ENCODE measurements at regions not wholly inside any gene's neighbourhood (a gene's known extent, or its start where the extent isn't known, plus 50 kb on each side); places are given as distances from the start of the nearest gene placed in this dataset.

DNA sequence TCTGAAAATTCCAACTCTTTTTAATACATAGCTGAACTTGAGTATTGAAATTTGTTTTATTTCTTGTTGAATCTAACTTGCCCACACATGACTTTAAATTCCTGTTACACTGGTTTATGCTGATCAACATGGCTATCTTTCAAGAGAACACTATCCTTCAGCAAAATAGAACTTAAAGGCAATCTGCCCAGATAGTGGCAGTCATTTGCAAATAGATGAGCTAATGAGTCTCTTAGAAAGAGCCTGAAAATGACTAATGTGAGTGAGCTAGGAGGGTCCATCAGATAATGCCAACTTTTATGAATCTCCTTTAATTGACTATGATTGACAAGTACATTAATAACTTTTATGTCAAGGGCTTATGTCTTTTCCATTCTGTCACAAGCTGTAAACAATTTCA, 1360.8 kb upstream of the C9orf72 start:
- no peak overlapping the region for H3K9ac ChIP-seq (ENCODE audit: low read length)
- RAD21 ChIA-PET (ENCODE audit: low non-redundant PET in 1 of 2, low total read pairs in 2 of 2, uncharacterized antibody in 2 of 2, unreplicated experiment in 2 of 2) = no interaction called here
- H3K4me2 ChIP-seq (ENCODE audit: low read length) = no peak overlapping the region
- no peaks in the 10 kb centered on the region for H3K36me3 ChIP-seq (ENCODE audit: control insufficient read depth in 1 of 2, insufficient read depth in 2 of 2, low read length in 2 of 2)
- no peaks in the 10 kb centered on the region for H3K27me3 ChIP-seq (ENCODE audit: insufficient read depth, low read length)
- no peaks in the 10 kb centered on the region for H3K79me2 ChIP-seq (ENCODE audit: insufficient read depth, low read length)
- H3K27ac ChIP-seq (ENCODE audit: low read depth, low read length) = no peak overlapping the region
- no peak overlapping the region for H3K4me3 ChIP-seq (replicated peaks in 1 of 2; ENCODE audit: low read depth in 1 of 2, low read length in 2 of 2)
- H2AFZ ChIP-seq (ENCODE audit: low read depth, low read length, poor library complexity, severe bottlenecking) = no peak overlapping the region
- no peak for ATAC-seq
- no peak for TF ChIP-seq SIN3A (IDR thresholded peaks at IDR 0.05; ENCODE audit: low read depth)
- TF ChIP-seq FOSL1 (IDR thresholded peaks at IDR 0.05; ENCODE audit: low read depth) = no peak
- no peak for TF ChIP-seq RAD21 (IDR thresholded peaks at IDR 0.05; ENCODE audit: low read depth)
- no peak for TF ChIP-seq POLR2A (IDR thresholded peaks at IDR 0.05; ENCODE audit: borderline replicate concordance, extremely low read depth, insufficient read depth, insufficient read length)
- TF ChIP-seq ZFX (IDR thresholded peaks at IDR 0.05) = no peak
- TF ChIP-seq CEBPB (IDR thresholded peaks at IDR 0.05; ENCODE audit: low read depth) = no peak
- no peak for TF ChIP-seq EZH2phosphoT487 (IDR thresholded peaks at IDR 0.05; ENCODE audit: borderline replicate concordance)
- TF ChIP-seq, protein P1, sequence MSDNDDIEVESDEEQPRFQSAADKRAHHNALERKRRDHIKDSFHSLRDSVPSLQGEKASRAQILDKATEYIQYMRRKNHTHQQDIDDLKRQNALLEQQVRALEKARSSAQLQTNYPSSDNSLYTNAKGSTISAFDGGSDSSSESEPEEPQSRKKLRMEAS (IDR thresholded peaks at IDR 0.05) = no peak
- no peak for TF ChIP-seq CBX3 (IDR thresholded peaks at IDR 0.05; ENCODE audit: low read depth)
- TF ChIP-seq POLR2AphosphoS5 (IDR thresholded peaks at IDR 0.05; ENCODE audit: low read depth, low read length) = no peak
- TF ChIP-seq, protein P2, sequence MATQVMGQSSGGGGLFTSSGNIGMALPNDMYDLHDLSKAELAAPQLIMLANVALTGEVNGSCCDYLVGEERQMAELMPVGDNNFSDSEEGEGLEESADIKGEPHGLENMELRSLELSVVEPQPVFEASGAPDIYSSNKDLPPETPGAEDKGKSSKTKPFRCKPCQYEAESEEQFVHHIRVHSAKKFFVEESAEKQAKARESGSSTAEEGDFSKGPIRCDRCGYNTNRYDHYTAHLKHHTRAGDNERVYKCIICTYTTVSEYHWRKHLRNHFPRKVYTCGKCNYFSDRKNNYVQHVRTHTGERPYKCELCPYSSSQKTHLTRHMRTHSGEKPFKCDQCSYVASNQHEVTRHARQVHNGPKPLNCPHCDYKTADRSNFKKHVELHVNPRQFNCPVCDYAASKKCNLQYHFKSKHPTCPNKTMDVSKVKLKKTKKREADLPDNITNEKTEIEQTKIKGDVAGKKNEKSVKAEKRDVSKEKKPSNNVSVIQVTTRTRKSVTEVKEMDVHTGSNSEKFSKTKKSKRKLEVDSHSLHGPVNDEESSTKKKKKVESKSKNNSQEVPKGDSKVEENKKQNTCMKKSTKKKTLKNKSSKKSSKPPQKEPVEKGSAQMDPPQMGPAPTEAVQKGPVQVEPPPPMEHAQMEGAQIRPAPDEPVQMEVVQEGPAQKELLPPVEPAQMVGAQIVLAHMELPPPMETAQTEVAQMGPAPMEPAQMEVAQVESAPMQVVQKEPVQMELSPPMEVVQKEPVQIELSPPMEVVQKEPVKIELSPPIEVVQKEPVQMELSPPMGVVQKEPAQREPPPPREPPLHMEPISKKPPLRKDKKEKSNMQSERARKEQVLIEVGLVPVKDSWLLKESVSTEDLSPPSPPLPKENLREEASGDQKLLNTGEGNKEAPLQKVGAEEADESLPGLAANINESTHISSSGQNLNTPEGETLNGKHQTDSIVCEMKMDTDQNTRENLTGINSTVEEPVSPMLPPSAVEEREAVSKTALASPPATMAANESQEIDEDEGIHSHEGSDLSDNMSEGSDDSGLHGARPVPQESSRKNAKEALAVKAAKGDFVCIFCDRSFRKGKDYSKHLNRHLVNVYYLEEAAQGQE (IDR thresholded peaks at IDR 0.05; ENCODE audit: low read depth) = no peak
- no peak for TF ChIP-seq ELF1 (IDR thresholded peaks at IDR 0.05; ENCODE audit: borderline replicate concordance, low read depth)
- no peak for TF ChIP-seq ZNF274 (IDR thresholded peaks at IDR 0.05; ENCODE audit: low read depth, low read length)
- no peak for TF ChIP-seq YY1 (IDR thresholded peaks at IDR 0.05; ENCODE audit: extremely low read depth, insufficient replicate concordance, low read depth, low read length)
- no peak for TF ChIP-seq EZH2 (IDR thresholded peaks at IDR 0.05)
- no peak for TF ChIP-seq SRF (IDR thresholded peaks at IDR 0.05; ENCODE audit: low read depth)
- TF ChIP-seq, protein P3, sequence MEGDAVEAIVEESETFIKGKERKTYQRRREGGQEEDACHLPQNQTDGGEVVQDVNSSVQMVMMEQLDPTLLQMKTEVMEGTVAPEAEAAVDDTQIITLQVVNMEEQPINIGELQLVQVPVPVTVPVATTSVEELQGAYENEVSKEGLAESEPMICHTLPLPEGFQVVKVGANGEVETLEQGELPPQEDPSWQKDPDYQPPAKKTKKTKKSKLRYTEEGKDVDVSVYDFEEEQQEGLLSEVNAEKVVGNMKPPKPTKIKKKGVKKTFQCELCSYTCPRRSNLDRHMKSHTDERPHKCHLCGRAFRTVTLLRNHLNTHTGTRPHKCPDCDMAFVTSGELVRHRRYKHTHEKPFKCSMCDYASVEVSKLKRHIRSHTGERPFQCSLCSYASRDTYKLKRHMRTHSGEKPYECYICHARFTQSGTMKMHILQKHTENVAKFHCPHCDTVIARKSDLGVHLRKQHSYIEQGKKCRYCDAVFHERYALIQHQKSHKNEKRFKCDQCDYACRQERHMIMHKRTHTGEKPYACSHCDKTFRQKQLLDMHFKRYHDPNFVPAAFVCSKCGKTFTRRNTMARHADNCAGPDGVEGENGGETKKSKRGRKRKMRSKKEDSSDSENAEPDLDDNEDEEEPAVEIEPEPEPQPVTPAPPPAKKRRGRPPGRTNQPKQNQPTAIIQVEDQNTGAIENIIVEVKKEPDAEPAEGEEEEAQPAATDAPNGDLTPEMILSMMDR (IDR thresholded peaks at IDR 0.05 in 2 of 3, conservative IDR thresholded peaks at IDR 0.05 in 1 of 3; ENCODE audit: borderline replicate concordance in 1 of 3, insufficient read depth in 1 of 3, low read depth in 2 of 3, low read length in 2 of 3) = no peak
- TF ChIP-seq TCF7L2 (IDR thresholded peaks at IDR 0.05; ENCODE audit: borderline replicate concordance, extremely low read depth, insufficient read depth, insufficient read length) = no peak
- no peaks in the 10 kb centered on the region for H4K20me1 ChIP-seq (ENCODE audit: insufficient read depth)
- POLR2A ChIA-PET = no interaction called here
- H3K9me2 ChIP-seq (ENCODE audit: insufficient read depth) = no peaks in the 10 kb centered on the region
- H3K9me3 ChIP-seq (ENCODE audit: control insufficient read depth in 1 of 2, insufficient read depth in 1 of 2, low read depth in 1 of 2, low read length in 2 of 2) = no peaks in the 10 kb centered on the region
- intact Hi-C loops (cut with micrococcal nuclease) = no loop called here
- no peaks in the 10 kb centered on the region for H3K4me1 ChIP-seq (ENCODE audit: control insufficient read depth in 1 of 2, insufficient read depth in 2 of 2, low read length in 2 of 2)
- no peak for DNase-seq (ENCODE audit: low read depth, low spot score)
- BruUV-seq (replicated peaks) = no TSS peak
- CTCF ChIA-PET = no interaction called here
